ENCODE measurements at regions not wholly inside any gene's neighbourhood (a gene's known extent, or its start where the extent isn't known, plus 50 kb on each side); places are given as distances from the start of the nearest gene placed in this dataset.
"Not testable (repeated sequence)": the region's sequence is repeated elsewhere in the genome, so short reads cannot be mapped to it uniquely, and the experiment has no call there.

DNA sequence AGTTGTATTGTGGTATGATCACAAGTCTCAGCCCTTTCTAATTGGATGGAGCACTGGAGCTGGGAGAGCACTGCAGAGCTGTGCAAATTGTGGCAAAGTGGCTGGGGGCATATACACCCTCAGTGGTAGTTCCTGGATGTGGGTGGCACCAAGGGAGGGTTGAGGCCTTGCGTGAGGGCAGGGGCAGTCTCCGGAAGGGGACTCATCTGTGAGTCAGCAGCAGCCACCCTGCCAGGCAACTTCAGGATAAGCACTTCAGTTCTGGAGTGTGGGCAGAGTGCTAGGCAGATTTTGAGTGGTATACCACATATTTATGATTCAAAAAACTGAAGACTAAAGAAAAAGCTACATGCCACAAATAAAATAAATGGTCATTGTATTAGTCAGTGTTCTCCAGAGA lies 210.5 kb downstream of the ETV1 start:
- H3K4me3 ChIP-seq (ENCODE audit: low read length in 2 of 2), result no peak overlapping the region
- H3K27ac ChIP-seq (ENCODE audit: low read length), result no peak overlapping the region
- H3K9me3 ChIP-seq (ENCODE audit: control insufficient read depth in 2 of 2, low read length in 2 of 2), result no peaks in the 10 kb centered on the region
- H3K27me3 ChIP-seq (ENCODE audit: control insufficient read depth in 1 of 2, insufficient read depth in 2 of 2, low read length in 2 of 2), result no peaks in the 10 kb centered on the region
- no peaks in the 10 kb centered on the region for H3K36me3 ChIP-seq (ENCODE audit: control insufficient read depth in 2 of 2, insufficient read depth in 2 of 2, low read length in 2 of 2)
- H3K4me1 ChIP-seq (ENCODE audit: control insufficient read depth, insufficient read depth, low read length), result no peaks in the 10 kb centered on the region
- H3K9ac ChIP-seq (ENCODE audit: low read length in 2 of 2), result no peak overlapping the region

DNA sequence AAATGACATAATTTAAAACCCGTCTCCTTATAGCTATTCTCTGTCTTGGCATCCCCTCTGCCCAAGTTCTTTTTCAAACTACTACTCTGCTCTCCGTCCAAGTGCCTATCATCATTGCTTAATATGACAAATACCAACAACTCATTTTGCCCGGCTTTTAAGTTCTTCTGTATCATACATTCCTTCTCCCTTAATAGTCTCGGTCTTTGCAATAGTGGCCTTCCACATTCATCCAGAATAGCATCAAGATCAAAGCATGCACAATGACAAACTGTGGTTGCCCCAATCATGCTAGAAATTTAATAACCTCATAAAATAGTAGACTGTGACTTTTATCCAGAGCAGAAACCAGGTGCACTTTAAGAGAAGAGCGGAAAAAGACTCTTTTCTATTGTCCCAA lies 198.9 kb downstream of the ETV1 start:
- Histone ChIP-seq H3K4me3 (ENCODE audit: low read length in 2 of 2) (no peak overlapping the region), H3K27ac (ENCODE audit: low read length) (no peak overlapping the region), H3K36me3 (ENCODE audit: control insufficient read depth in 2 of 2, insufficient read depth in 2 of 2, low read length in 2 of 2) (no peaks in the 10 kb centered on the region), H3K9ac (ENCODE audit: low read length in 2 of 2) (no peak overlapping the region), H3K4me1 (ENCODE audit: control insufficient read depth, insufficient read depth, low read length) (no peaks in the 10 kb centered on the region), H3K27me3 (ENCODE audit: control insufficient read depth in 1 of 2, insufficient read depth in 2 of 2, low read length in 2 of 2) (no peaks in the 10 kb centered on the region), H3K9me3 (ENCODE audit: control insufficient read depth in 2 of 2, low read length in 2 of 2) (no peaks in the 10 kb centered on the region)

DNA sequence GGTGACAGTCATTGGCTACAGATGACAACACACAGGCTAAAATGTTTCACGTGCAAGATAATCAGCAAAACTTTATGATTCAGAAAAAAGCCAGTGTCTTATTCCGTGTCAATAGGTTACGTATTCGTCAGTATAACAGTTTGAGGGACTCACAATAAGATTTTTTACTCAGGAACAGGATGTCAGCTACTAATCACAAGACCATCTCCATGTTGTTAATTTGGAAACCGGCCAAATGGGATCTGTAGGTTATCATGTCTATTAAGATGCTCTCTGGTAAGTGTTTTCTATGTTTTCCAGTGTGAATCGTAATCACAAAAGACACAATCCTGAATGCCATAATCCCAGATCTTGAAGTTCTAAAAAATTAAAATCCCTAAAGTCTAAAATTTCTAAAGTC lies 197.3 kb downstream of the ETV1 start:
- Histone ChIP-seq H3K27ac (ENCODE audit: low read length) (no peak overlapping the region), H3K36me3 (ENCODE audit: control insufficient read depth in 2 of 2, insufficient read depth in 2 of 2, low read length in 2 of 2) (no peaks in the 10 kb centered on the region), H3K27me3 (ENCODE audit: control insufficient read depth in 1 of 2, insufficient read depth in 2 of 2, low read length in 2 of 2) (no peaks in the 10 kb centered on the region), H3K9ac (ENCODE audit: low read length in 2 of 2) (no peak overlapping the region), H3K4me3 (ENCODE audit: low read length in 2 of 2) (no peak overlapping the region), H3K9me3 (ENCODE audit: control insufficient read depth in 2 of 2, low read length in 2 of 2) (no peaks in the 10 kb centered on the region), H3K4me1 (ENCODE audit: control insufficient read depth, insufficient read depth, low read length) (no peaks in the 10 kb centered on the region)

DNA sequence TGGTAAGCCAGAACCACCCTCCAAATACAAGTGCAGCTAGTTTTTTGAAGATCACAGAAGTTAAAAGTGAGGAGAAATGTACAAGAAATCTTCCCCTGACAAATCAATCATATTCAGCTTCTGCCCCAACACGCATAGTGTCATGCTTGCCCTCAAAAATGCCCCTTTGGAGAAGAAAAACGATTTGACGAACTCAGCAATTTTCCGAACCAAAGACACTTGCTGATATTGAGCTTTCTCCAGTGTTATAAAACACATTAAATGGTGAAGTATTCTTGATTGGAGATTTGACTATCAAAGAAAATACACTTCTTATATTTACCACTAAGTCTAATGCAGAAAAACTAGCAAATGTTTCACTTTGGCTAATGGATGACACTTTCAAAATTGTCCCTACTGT lies 195.5 kb downstream of the ETV1 start:
- Histone ChIP-seq H3K9me3 (ENCODE audit: control insufficient read depth in 2 of 2, low read length in 2 of 2) (no peaks in the 10 kb centered on the region), H3K4me1 (ENCODE audit: control insufficient read depth, insufficient read depth, low read length) (no peaks in the 10 kb centered on the region), H3K27me3 (ENCODE audit: control insufficient read depth in 1 of 2, insufficient read depth in 2 of 2, low read length in 2 of 2) (no peaks in the 10 kb centered on the region), H3K27ac (ENCODE audit: low read length) (no peak overlapping the region), H3K9ac (ENCODE audit: low read length in 2 of 2) (no peak overlapping the region), H3K36me3 (ENCODE audit: control insufficient read depth in 2 of 2, insufficient read depth in 2 of 2, low read length in 2 of 2) (no peaks in the 10 kb centered on the region), H3K4me3 (ENCODE audit: low read length in 2 of 2) (no peak overlapping the region)

DNA sequence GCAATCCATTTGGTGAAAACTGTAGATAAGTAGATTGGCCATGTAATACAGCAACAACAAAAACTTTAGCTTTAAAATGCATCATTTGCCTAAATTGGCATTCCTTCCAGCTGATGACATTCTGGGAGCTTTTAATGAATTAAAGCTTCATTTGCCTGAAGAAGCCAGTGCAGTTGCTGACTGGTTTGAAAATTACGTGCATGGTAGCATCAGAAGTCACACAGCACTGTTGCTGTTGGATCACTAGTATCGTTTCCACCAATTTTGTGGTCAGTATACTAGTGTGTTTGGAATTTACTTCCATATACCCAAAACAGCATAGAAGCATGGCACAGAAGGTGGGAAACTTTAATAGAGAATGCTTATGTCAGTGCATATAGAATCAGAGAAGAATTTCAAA lies 194.9 kb downstream of the ETV1 start:
- Histone ChIP-seq H3K9ac (ENCODE audit: low read length in 2 of 2) (no peak overlapping the region), H3K4me1 (ENCODE audit: control insufficient read depth, insufficient read depth, low read length) (no peaks in the 10 kb centered on the region), H3K27ac (ENCODE audit: low read length) (no peak overlapping the region), H3K4me3 (ENCODE audit: low read length in 2 of 2) (no peak overlapping the region), H3K36me3 (ENCODE audit: control insufficient read depth in 2 of 2, insufficient read depth in 2 of 2, low read length in 2 of 2) (no peaks in the 10 kb centered on the region), H3K27me3 (ENCODE audit: control insufficient read depth in 1 of 2, insufficient read depth in 2 of 2, low read length in 2 of 2) (no peaks in the 10 kb centered on the region), H3K9me3 (ENCODE audit: control insufficient read depth in 2 of 2, low read length in 2 of 2) (no peaks in the 10 kb centered on the region)

DNA sequence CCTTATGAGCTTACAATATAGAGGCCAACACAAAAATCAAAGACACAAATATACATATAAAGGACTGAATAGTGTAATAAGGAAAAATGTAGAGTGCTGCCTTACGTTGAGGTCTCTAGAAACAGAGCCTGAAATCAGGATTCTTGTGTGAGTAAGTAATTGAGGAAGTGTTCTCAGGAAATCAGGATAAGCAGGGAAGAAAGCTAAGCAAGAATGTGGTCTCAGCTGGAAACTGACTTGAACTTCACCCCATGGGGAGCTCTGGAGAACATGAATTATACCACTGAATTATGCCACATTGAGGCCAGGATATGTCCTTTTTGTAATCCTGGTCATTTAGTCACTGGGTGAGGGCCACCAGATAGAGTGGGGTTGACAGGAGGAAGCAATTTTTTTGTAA lies 191.9 kb downstream of the ETV1 start:
- H3K27ac ChIP-seq (ENCODE audit: low read length), result no peak overlapping the region
- no peak overlapping the region for H3K4me3 ChIP-seq (ENCODE audit: low read length in 2 of 2)
- H3K4me1 ChIP-seq (ENCODE audit: control insufficient read depth, insufficient read depth, low read length), result no peaks in the 10 kb centered on the region
- no peak overlapping the region for H3K9ac ChIP-seq (ENCODE audit: low read length in 2 of 2)
- H3K27me3 ChIP-seq (ENCODE audit: control insufficient read depth in 1 of 2, insufficient read depth in 2 of 2, low read length in 2 of 2), result no peaks in the 10 kb centered on the region
- no peaks in the 10 kb centered on the region for H3K36me3 ChIP-seq (ENCODE audit: control insufficient read depth in 2 of 2, insufficient read depth in 2 of 2, low read length in 2 of 2)
- no peaks in the 10 kb centered on the region for H3K9me3 ChIP-seq (ENCODE audit: control insufficient read depth in 2 of 2, low read length in 2 of 2)

DNA sequence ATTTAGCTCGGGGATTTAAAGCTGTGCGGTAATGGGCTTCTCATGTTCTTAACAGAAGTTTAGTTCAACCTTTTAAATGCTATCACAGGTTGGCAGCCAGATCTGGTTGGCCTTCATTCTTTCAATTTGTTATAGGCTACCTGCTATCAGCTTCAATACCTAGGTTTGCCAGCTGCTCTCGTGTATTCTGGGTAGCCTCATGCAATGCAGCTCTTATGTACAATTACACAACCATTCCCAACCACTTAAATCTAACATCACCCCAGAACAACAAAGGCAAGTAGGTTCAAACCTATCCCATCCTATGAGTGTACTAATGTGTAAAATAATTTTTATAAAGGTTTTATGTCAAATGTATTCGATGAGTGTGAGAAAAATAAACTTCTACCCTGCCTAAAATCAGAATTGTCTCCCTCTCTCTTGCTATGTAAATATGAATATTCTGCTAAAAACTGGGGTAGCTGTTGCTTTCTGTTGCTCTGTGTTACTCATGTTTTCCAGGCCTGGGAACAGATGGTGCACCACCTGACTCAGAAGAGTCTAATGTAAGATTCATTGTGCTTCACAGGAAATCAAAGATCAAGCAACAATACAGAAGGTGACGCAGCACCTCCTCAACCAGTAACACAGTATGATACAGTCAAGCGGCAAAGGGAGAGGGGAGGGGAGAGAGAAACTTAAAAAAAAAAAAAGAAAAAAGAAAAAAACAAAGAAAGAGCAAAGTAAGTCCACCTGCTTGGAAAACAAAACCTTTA lies 188.6 kb downstream of the ETV1 start:
- H3K4me1 ChIP-seq (ENCODE audit: control insufficient read depth, insufficient read depth, low read length), result no peaks in the 10 kb centered on the region
- no peaks in the 10 kb centered on the region for H3K36me3 ChIP-seq (ENCODE audit: control insufficient read depth in 2 of 2, insufficient read depth in 2 of 2, low read length in 2 of 2)
- no peak overlapping the region for H3K27ac ChIP-seq (ENCODE audit: low read length)
- no peak overlapping the region for H3K9ac ChIP-seq (ENCODE audit: low read length in 2 of 2)
- no peak overlapping the region for H3K4me3 ChIP-seq (ENCODE audit: low read length in 2 of 2)
- no peaks in the 10 kb centered on the region for H3K9me3 ChIP-seq (ENCODE audit: control insufficient read depth in 2 of 2, low read length in 2 of 2)
- no peaks in the 10 kb centered on the region for H3K27me3 ChIP-seq (ENCODE audit: control insufficient read depth in 1 of 2, insufficient read depth in 2 of 2, low read length in 2 of 2)

DNA sequence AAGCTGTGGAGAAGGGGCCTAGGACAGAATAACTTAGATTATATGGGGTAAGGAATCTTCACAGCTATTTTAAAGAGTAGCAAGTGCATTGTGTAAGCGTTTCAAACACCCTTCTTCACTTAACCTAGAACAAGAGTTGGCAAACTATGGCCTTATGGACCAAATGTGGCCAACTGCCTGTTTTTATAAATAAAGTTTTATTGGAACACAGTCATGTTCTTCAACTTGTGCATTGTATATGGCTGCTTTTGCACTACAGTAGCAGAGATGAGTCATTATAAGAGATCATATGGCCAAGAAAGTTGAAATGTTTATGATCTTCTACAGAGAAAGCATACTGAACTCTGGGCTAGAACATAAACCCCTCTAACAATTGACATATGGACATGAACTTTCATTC lies 187.8 kb downstream of the ETV1 start:
- H3K27me3 ChIP-seq (ENCODE audit: control insufficient read depth in 1 of 2, insufficient read depth in 2 of 2, low read length in 2 of 2), result no peaks in the 10 kb centered on the region
- no peak overlapping the region for H3K4me3 ChIP-seq (ENCODE audit: low read length in 2 of 2)
- H3K36me3 ChIP-seq (ENCODE audit: control insufficient read depth in 2 of 2, insufficient read depth in 2 of 2, low read length in 2 of 2), result no peaks in the 10 kb centered on the region
- H3K4me1 ChIP-seq (ENCODE audit: control insufficient read depth, insufficient read depth, low read length), result no peaks in the 10 kb centered on the region
- no peak overlapping the region for H3K27ac ChIP-seq (ENCODE audit: low read length)
- H3K9ac ChIP-seq (ENCODE audit: low read length in 2 of 2), result no peak overlapping the region
- no peaks in the 10 kb centered on the region for H3K9me3 ChIP-seq (ENCODE audit: control insufficient read depth in 2 of 2, low read length in 2 of 2)

DNA sequence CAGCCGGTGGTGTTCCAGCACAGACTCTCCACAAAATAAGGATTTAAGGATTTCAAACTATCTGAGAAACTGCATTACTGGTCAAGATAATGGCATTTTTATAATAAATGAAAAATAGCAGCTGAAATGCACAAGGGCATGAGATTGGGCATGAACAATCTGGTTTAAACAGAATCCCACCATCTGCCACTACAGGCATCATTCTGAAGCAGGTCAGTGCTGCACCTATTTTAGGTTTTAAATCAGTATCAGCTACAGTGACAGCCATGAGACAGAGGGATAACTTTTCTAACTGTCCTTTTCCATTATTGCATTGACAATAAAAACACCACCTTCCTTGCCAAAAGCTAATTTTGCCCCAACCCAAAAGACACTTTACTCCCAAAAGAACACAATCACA lies 186.8 kb downstream of the ETV1 start:
- Histone ChIP-seq H3K36me3 (ENCODE audit: control insufficient read depth in 2 of 2, insufficient read depth in 2 of 2, low read length in 2 of 2) (no peaks in the 10 kb centered on the region), H3K4me1 (ENCODE audit: control insufficient read depth, insufficient read depth, low read length) (no peaks in the 10 kb centered on the region), H3K9ac (ENCODE audit: low read length in 2 of 2) (no peak overlapping the region), H3K9me3 (ENCODE audit: control insufficient read depth in 2 of 2, low read length in 2 of 2) (no peaks in the 10 kb centered on the region), H3K27ac (ENCODE audit: low read length) (no peak overlapping the region), H3K4me3 (ENCODE audit: low read length in 2 of 2) (no peak overlapping the region), H3K27me3 (ENCODE audit: control insufficient read depth in 1 of 2, insufficient read depth in 2 of 2, low read length in 2 of 2) (no peaks in the 10 kb centered on the region)

DNA sequence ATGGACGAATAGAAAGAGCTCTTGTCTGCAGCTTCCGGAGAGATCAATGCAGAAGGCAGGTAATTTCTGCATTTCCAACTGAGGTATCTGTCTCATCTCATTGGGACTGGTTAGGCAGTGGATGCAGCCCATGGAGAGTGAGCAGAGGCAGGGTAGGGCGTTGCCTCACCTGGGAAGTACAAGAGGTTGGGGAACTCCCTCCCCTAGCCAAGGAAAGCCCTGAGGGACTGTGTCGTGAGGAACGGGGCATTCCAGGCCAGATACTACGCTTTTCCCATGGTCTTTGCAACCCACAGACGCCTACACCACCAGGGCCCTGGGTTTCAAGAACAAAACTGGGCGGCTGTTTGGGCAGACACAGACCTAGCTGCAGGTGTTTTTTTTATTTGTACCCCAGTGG lies 186.3 kb downstream of the ETV1 start:
- H3K9ac ChIP-seq (ENCODE audit: low read length in 2 of 2), result no peak overlapping the region
- H3K4me1 ChIP-seq (ENCODE audit: control insufficient read depth, insufficient read depth, low read length), result no peaks in the 10 kb centered on the region
- H3K27me3 ChIP-seq (ENCODE audit: control insufficient read depth in 1 of 2, insufficient read depth in 2 of 2, low read length in 2 of 2), result no peaks in the 10 kb centered on the region
- no peak overlapping the region for H3K4me3 ChIP-seq (ENCODE audit: low read length in 2 of 2)
- no peaks in the 10 kb centered on the region for H3K36me3 ChIP-seq (ENCODE audit: control insufficient read depth in 2 of 2, insufficient read depth in 2 of 2, low read length in 2 of 2)
- no peak overlapping the region for H3K27ac ChIP-seq (ENCODE audit: low read length)
- H3K9me3 ChIP-seq (ENCODE audit: control insufficient read depth in 2 of 2, low read length in 2 of 2), result no peaks in the 10 kb centered on the region

DNA sequence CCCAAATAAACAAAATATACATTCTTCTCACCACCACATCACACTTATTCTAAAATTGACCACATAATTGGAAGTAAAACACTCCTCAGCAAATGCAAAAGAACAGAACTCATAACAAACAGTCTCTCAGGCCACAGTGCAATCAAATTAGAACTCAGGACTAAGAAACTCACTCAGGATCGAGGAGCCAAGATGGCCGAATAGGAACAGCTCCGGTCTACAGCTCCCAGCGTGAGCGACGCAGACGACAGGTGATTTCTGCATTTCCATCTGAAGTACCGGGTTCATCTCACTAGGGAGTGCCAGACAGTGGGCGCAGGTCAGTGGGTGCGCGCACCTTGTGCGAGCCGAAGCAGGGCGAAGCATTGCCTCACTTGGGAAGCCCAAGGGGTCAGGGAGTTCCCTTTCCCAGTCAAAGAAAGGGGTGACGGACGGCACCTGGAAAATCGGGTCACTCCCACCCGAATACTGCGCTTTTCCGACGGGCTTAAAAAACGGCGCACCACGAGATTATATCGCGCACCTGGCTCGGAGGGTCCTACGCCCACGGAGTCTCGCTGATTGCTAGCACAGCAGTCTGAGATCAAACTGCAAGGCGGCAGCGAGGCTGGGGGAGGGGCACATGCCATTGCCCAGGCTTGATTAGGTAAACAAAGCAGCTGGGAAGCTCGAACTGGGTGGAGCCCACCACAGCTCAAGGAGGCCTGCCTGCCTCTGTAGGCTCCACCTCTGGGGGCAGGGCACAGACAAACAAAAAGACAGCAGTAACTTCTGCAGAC lies 183.2 kb downstream of the ETV1 start:
- H3K4me1 ChIP-seq (ENCODE audit: control insufficient read depth, insufficient read depth, low read length); H3K27me3 ChIP-seq (ENCODE audit: control insufficient read depth in 1 of 2, insufficient read depth in 2 of 2, low read length in 2 of 2): not testable (repeated sequence)

More for the DNA sequence above, 183.2 kb downstream of the ETV1 start:
- not testable (repeated sequence) for H3K36me3 ChIP-seq (ENCODE audit: control insufficient read depth in 2 of 2, insufficient read depth in 2 of 2, low read length in 2 of 2); H3K4me3 ChIP-seq (ENCODE audit: low read length in 2 of 2); H3K9me3 ChIP-seq (ENCODE audit: control insufficient read depth in 2 of 2, low read length in 2 of 2); H3K27ac ChIP-seq (ENCODE audit: low read length); H3K9ac ChIP-seq (ENCODE audit: low read length in 2 of 2)

Data from stomach smooth muscle (tissue), 2 donors.